Panc1 (cell line): ENCODE measurements at regions not wholly inside any gene's neighbourhood (a gene's known extent, or its start where the extent isn't known, plus 50 kb on each side); places are given as distances from the start of the nearest gene placed in this dataset.

Experiments used
- ATAC-seq: fragments of 200-7000 bp; cut with Tn5 transposase; 2 replicates; pipeline ENCODE4 v1.9.1; 2020; ENCODE audit warnings: mild to moderate bottlenecking, moderate library complexity
- BruUV-seq: library from RNA; stranded (reverse); fragments of 400-500 nt; replicated peaks from 2 replicates; lab custom pipeline; 2021; lab: Mats Ljungman, UMichigan
- CTCF ChIA-PET: fragments of 300-600 bp; sonication (Branson Sonifier 250); formaldehyde crosslinking; loops from one replicate; lab custom pipeline; 2022; ENCODE audit warnings: antibody characterized with exemption; lab: Charles Lee
- POLR2A ChIA-PET: fragments of 300-600 bp; sonication (Branson Sonifier 250); formaldehyde crosslinking; loops from one replicate; lab custom pipeline; 2022; ENCODE audit warnings: antibody characterized with exemption; lab: Charles Lee
- DNase-seq: peaks from one replicate; pipeline ENCODE4 v3.0.0-alpha.2; 2010; ENCODE audit warnings: low read depth, low spot score
- H3K27ac ChIP-seq: 2 replicates; pipeline ENCODE4 v1.5.1; 2011; ENCODE audit warnings: mild to moderate bottlenecking, low read length, inconsistent platforms
- H3K27me3 ChIP-seq: fragments of 200-500 bp; sonication (Bioruptor generic); 2 replicates; pipeline ENCODE4 v1.6.0; 2014; ENCODE audit warnings: low read length, inconsistent platforms; ENCODE audit not compliant: control insufficient read depth, insufficient read depth
- H3K36me3 ChIP-seq: fragments of 200-500 bp; sonication (Bioruptor generic); 2 replicates; pipeline ENCODE4 v1.5.1; 2014; ENCODE audit warnings: inconsistent platforms, mild to moderate bottlenecking, low read length, moderate library complexity; ENCODE audit not compliant: control insufficient read depth, insufficient read depth
- H3K4me1 ChIP-seq: 2 replicates; pipeline ENCODE4 v1.5.1; 2011; ENCODE audit warnings: inconsistent platforms, mild to moderate bottlenecking, low read length, moderate library complexity; ENCODE audit not compliant: control insufficient read depth, insufficient read depth
- H3K4me3 ChIP-seq, 2 experiments: 2 replicates each; pipeline ENCODE4 v1.5.1; 2011 to 2012; ENCODE audit warnings: low read depth in 2 of 2, low read length in 2 of 2, mild to moderate bottlenecking in 2 of 2, inconsistent platforms in 1 of 2, moderate library complexity in 1 of 2
- H3K9me3 ChIP-seq: fragments of 200-500 bp; sonication (Bioruptor generic); 2 replicates; pipeline ENCODE4 v1.5.1; 2014; ENCODE audit warnings: low read depth, mild to moderate bottlenecking, inconsistent platforms, low read length, moderate library complexity; ENCODE audit not compliant: control insufficient read depth, insufficient read depth
- POLR2AphosphoS5 ChIP-seq: IDR thresholded peaks from 2 replicates; pipeline ENCODE4 v1.6.1; 2012; ENCODE audit warnings: mild to moderate bottlenecking, low read depth, low read length, moderate library complexity
- SIN3A ChIP-seq: IDR thresholded peaks from 2 replicates; pipeline ENCODE4 v1.6.1; 2012; ENCODE audit warnings: low read depth, mild to moderate bottlenecking, low read length, moderate library complexity, borderline replicate concordance; ENCODE audit not compliant: insufficient read depth
- TCF7L2 ChIP-seq: IDR thresholded peaks from 2 replicates; pipeline ENCODE4 v1.6.1; 2011; ENCODE audit warnings: mild to moderate bottlenecking, low read depth, low read length, inconsistent platforms
- in situ Hi-C: cut with HindIII; loops from 2 replicates; pipeline ENCODE4 v1.10.0; 2016; ENCODE audit warnings: low sequenced_read_pairs, low pct_unique_long_range_greater_than_20kb
- intact Hi-C: fragments of 100-400 bp; cut with micrococcal nuclease; formaldehyde crosslinking; loops from one replicate; pipeline ENCODE4 v1.10.0; 2022; ENCODE audit not compliant: unreplicated experiment
- TF ChIP-seq, protein P1 (sequence below), 2 experiments: IDR thresholded peaks; 2 replicates each; pipeline ENCODE4 v1.6.1; 2011 to 2012; ENCODE audit warnings: low read depth in 2 of 2, control low read depth in 1 of 2, low read length in 1 of 2, mild to moderate bottlenecking in 1 of 2, moderate library complexity in 1 of 2; ENCODE audit not compliant: insufficient read depth in 1 of 2
- TF ChIP-seq, protein P2 (sequence below): fragments of 450-650 bp; IDR thresholded peaks from 2 replicates; pipeline ENCODE4 v1.5.1; 2017; ENCODE audit warnings: mild to moderate bottlenecking

DNA sequence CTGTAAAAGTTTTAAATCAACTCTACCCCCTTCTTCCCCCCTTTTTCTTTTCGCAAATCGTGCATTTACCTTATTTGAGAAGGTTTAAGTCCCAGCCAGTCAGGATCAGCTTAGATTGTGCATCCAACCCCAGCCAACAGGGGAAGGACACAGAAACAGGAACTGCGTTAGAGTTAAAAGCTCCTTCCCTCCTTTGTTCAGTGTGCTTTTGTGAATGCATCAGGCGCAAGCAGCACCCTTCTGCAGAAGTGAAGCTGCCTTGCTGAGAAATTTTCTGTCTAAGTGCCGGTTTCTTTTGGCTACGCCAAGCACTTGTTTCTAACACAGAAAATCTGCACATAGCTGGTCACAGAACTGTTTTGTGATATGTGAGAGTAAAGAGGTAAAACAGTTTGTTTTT, 56.2 kb upstream of the PRRC2C start:
- ATAC-seq, result no peak
- intact Hi-C loops (no loop called here), in situ Hi-C loops (no loop called here)
- no TSS peak for BruUV-seq
- no peaks in the 10 kb centered on the region for H3K27me3 ChIP-seq
- no peaks in the 10 kb centered on the region for H3K4me1 ChIP-seq
- TF ChIP-seq TCF7L2 (no peak), SIN3A (no peak), POLR2AphosphoS5 (no peak)
- TF ChIP-seq, protein P1, sequence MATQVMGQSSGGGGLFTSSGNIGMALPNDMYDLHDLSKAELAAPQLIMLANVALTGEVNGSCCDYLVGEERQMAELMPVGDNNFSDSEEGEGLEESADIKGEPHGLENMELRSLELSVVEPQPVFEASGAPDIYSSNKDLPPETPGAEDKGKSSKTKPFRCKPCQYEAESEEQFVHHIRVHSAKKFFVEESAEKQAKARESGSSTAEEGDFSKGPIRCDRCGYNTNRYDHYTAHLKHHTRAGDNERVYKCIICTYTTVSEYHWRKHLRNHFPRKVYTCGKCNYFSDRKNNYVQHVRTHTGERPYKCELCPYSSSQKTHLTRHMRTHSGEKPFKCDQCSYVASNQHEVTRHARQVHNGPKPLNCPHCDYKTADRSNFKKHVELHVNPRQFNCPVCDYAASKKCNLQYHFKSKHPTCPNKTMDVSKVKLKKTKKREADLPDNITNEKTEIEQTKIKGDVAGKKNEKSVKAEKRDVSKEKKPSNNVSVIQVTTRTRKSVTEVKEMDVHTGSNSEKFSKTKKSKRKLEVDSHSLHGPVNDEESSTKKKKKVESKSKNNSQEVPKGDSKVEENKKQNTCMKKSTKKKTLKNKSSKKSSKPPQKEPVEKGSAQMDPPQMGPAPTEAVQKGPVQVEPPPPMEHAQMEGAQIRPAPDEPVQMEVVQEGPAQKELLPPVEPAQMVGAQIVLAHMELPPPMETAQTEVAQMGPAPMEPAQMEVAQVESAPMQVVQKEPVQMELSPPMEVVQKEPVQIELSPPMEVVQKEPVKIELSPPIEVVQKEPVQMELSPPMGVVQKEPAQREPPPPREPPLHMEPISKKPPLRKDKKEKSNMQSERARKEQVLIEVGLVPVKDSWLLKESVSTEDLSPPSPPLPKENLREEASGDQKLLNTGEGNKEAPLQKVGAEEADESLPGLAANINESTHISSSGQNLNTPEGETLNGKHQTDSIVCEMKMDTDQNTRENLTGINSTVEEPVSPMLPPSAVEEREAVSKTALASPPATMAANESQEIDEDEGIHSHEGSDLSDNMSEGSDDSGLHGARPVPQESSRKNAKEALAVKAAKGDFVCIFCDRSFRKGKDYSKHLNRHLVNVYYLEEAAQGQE (IDR thresholded peaks at IDR 0.05; ENCODE audit: insufficient read depth in 1 of 2, low read depth in 2 of 2, low read length in 1 of 2), result no peak
- TF ChIP-seq, protein P2, sequence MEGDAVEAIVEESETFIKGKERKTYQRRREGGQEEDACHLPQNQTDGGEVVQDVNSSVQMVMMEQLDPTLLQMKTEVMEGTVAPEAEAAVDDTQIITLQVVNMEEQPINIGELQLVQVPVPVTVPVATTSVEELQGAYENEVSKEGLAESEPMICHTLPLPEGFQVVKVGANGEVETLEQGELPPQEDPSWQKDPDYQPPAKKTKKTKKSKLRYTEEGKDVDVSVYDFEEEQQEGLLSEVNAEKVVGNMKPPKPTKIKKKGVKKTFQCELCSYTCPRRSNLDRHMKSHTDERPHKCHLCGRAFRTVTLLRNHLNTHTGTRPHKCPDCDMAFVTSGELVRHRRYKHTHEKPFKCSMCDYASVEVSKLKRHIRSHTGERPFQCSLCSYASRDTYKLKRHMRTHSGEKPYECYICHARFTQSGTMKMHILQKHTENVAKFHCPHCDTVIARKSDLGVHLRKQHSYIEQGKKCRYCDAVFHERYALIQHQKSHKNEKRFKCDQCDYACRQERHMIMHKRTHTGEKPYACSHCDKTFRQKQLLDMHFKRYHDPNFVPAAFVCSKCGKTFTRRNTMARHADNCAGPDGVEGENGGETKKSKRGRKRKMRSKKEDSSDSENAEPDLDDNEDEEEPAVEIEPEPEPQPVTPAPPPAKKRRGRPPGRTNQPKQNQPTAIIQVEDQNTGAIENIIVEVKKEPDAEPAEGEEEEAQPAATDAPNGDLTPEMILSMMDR, result no peak
- no peaks in the 10 kb centered on the region for H3K9me3 ChIP-seq
- H3K36me3 ChIP-seq, result no peaks in the 10 kb centered on the region
- POLR2A ChIA-PET, result no interaction called here
- H3K27ac ChIP-seq, result no peak overlapping the region
- CTCF ChIA-PET, result no interaction called here
- no peak overlapping the region for H3K4me3 ChIP-seq
- no peak for DNase-seq

DNA sequence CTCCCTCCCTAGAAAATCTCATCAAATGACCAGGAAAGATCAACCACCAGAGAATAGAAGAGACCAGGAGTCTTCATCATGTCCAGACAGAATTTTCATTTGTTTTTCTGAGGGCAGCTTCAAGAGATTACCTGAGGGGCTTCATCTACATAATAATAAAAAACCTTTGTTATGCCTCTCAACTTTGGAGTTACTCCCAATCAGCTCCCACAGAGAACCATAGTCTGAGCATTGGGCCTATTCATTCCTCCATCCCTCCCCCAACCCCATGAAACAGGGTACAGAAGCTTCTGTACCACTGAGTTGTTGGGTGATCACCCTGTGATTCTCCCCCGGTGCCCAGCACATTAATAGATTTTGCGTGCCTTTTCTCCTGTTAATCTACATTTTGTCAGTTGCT, 53.3 kb upstream of the PRRC2C start:
- ChIA-PET CTCF (no interaction called here), POLR2A (no interaction called here)
- no peaks in the 10 kb centered on the region for H3K27me3 ChIP-seq
- H3K4me3 ChIP-seq, result no peak overlapping the region
- in situ Hi-C loops, result no loop called here
- no peaks in the 10 kb centered on the region for H3K9me3 ChIP-seq
- H3K4me1 ChIP-seq, result no peaks in the 10 kb centered on the region
- H3K27ac ChIP-seq, result no peak overlapping the region
- no peaks in the 10 kb centered on the region for H3K36me3 ChIP-seq
- no TSS peak for BruUV-seq
- ATAC-seq (no peak), DNase-seq (no peak)
- TF ChIP-seq TCF7L2, result no peak
- no peak for TF ChIP-seq SIN3A
- TF ChIP-seq, protein P2, result no peak
- TF ChIP-seq, protein P1 (IDR thresholded peaks at IDR 0.05; ENCODE audit: insufficient read depth in 1 of 2, low read depth in 2 of 2, low read length in 1 of 2), result no peak
- TF ChIP-seq POLR2AphosphoS5, result no peak
- intact Hi-C loops, result no loop called here
